Globus pallidus (tissue), 1 donor: ENCODE measurements at regions not wholly inside any gene's neighbourhood (a gene's known extent, or its start where the extent isn't known, plus 50 kb on each side); places are given as distances from the start of the nearest gene placed in this dataset.
"Not testable (repeated sequence)": the region's sequence is repeated elsewhere in the genome, so short reads cannot be mapped to it uniquely, and the experiment has no call there.

ENCODE experiments used
- DNase-seq: peaks from one replicate; pipeline ENCODE4 v3.0.0-alpha.2; 2015; ENCODE audit warnings: low spot score

GRCh38 chr9:1554081-1555035 is 460.8 kb upstream of the SMARCA2 start:
- no peak for DNase-seq

- not testable (repeated sequence) for DNase-seq
Observed at GRCh38 chr9:1558666-1559065, 456.5 kb upstream of the SMARCA2 start.

- no peak for DNase-seq
Observed at GRCh38 chr9:1575939-1576338, 439.2 kb upstream of the SMARCA2 start.

GRCh38 chr9:1580215-1580614 is 434.9 kb upstream of the SMARCA2 start:
- DNase-seq, result no peak

GRCh38 chr9:1581926-1582325 is 433.2 kb upstream of the SMARCA2 start:
- DNase-seq, result no peak

- DNase-seq, result no peak
Observed at GRCh38 chr9:1591310-1591709, 423.8 kb upstream of the SMARCA2 start.

GRCh38 chr9:1598270-1598669 is 416.9 kb upstream of the SMARCA2 start:
- DNase-seq, result no peak

- no peak for DNase-seq
Observed at GRCh38 chr9:1599961-1600360, 415.2 kb upstream of the SMARCA2 start.

GRCh38 chr9:1604942-1605560 is 410.1 kb upstream of the SMARCA2 start:
- DNase-seq, result no peak

- DNase-seq, result no peak
Observed at GRCh38 chr9:1606253-1606652, 408.9 kb upstream of the SMARCA2 start.

GRCh38 chr9:1612886-1613285 is 402.3 kb upstream of the SMARCA2 start:
- DNase-seq, result no peak

GRCh38 chr9:1617419-1617818 is 397.7 kb upstream of the SMARCA2 start:
- DNase-seq, result no peak

- peak; percentile 36 for DNase-seq
Observed at GRCh38 chr9:1619915-1620710, 395.0 kb upstream of the SMARCA2 start.

- DNase-seq, result no peak
Observed at GRCh38 chr9:1637401-1637800, 377.7 kb upstream of the SMARCA2 start.

GRCh38 chr9:1639166-1639565 is 376.0 kb upstream of the SMARCA2 start:
- DNase-seq, result no peak

- no peak for DNase-seq
Observed at GRCh38 chr9:1647776-1648175, 367.4 kb upstream of the SMARCA2 start.

- DNase-seq, result no peak
Observed at GRCh38 chr9:1653282-1653681, 361.9 kb upstream of the SMARCA2 start.

- no peak for DNase-seq
Observed at GRCh38 chr9:1658661-1659362, 356.3 kb upstream of the SMARCA2 start.

- DNase-seq, result no peak
Observed at GRCh38 chr9:1659363-1659690, 355.8 kb upstream of the SMARCA2 start.

GRCh38 chr9:1668441-1668840 is 346.7 kb upstream of the SMARCA2 start:
- no peak for DNase-seq

- DNase-seq, result no peak
Observed at GRCh38 chr9:1673300-1673699, 341.8 kb upstream of the SMARCA2 start.

- no peak for DNase-seq
Observed at GRCh38 chr9:1676771-1677170, 338.4 kb upstream of the SMARCA2 start.
